RWPE2 (cell line): ENCODE measurements at regions not wholly inside any gene's neighbourhood (a gene's known extent, or its start where the extent isn't known, plus 50 kb on each side); places are given as distances from the start of the nearest gene placed in this dataset.

Experiments used
- ATAC-seq: fragments of 200-7000 bp; cut with Tn5 transposase; 3 replicates; pipeline ENCODE4 v1.9.1; 2021; ENCODE audit warnings: low read depth
- DNase-seq: peaks from one replicate; pipeline ENCODE4 v3.0.0-alpha.2; 2020; ENCODE audit warnings: low spot score
- H3K27ac ChIP-seq: fragments of 450-650 bp; 2 replicates; pipeline ENCODE4 v1.5.1; 2017; ENCODE audit warnings: mild to moderate bottlenecking; ENCODE audit not compliant: poor library complexity, severe bottlenecking
- H3K27me3 ChIP-seq: fragments of 250-450 bp; sonication (Bioruptor Pico); 2 replicates; pipeline ENCODE4 v1.5.1; 2021; ENCODE audit warnings: mild to moderate bottlenecking, moderate library complexity; ENCODE audit not compliant: insufficient read depth, poor library complexity, severe bottlenecking
- H3K36me3 ChIP-seq: fragments of 250-450 bp; sonication (Bioruptor Pico); 2 replicates; pipeline ENCODE4 v1.5.1; 2020; ENCODE audit warnings: low read depth, mild to moderate bottlenecking, moderate library complexity
- H3K4me1 ChIP-seq: fragments of 250-450 bp; sonication (Bioruptor Pico); 2 replicates; pipeline ENCODE4 v1.5.1; 2021; ENCODE audit warnings: mild to moderate bottlenecking, moderate library complexity; ENCODE audit not compliant: insufficient read depth, poor library complexity, severe bottlenecking
- H3K4me3 ChIP-seq: fragments of 250-450 bp; sonication (Bioruptor Pico); 2 replicates; pipeline ENCODE4 v1.5.1; 2021; ENCODE audit warnings: mild to moderate bottlenecking, moderate library complexity; ENCODE audit not compliant: severe bottlenecking
- H3K9me3 ChIP-seq: fragments of 250-450 bp; sonication (Bioruptor Pico); 2 replicates; pipeline ENCODE4 v1.5.1; 2021; ENCODE audit warnings: mild to moderate bottlenecking, moderate library complexity; ENCODE audit not compliant: severe bottlenecking
- CTCF ChIP-seq: fragments of 450-650 bp; IDR thresholded peaks from one replicate; pipeline ENCODE4 v1.5.1; 2017; ENCODE audit warnings: mild to moderate bottlenecking, moderate library complexity; ENCODE audit not compliant: poor library complexity, severe bottlenecking

- no peak overlapping the region for H3K4me3 ChIP-seq
- peaks cover 3% of the 10 kb centered on the region for H3K27me3 ChIP-seq
- ATAC-seq (no peak), DNase-seq (no peak)
- no peaks in the 10 kb centered on the region for H3K36me3 ChIP-seq
- no peaks in the 10 kb centered on the region for H3K9me3 ChIP-seq
- H3K4me1 ChIP-seq, result no peaks in the 10 kb centered on the region
- no peak for TF ChIP-seq CTCF
- H3K27ac ChIP-seq, result no peak overlapping the region
Measured at GRCh38 chr2:33958591-33958990, 359.5 kb upstream of the FAM98A start.

GRCh38 chr2:33949371-33949770 lies 350.3 kb upstream of the FAM98A start:
- no peak for TF ChIP-seq CTCF
- no peak overlapping the region for H3K4me3 ChIP-seq
- DNase-seq, result no peak
- no peak for ATAC-seq
- H3K27me3 ChIP-seq, result no peaks in the 10 kb centered on the region
- no peaks in the 10 kb centered on the region for H3K36me3 ChIP-seq
- no peaks in the 10 kb centered on the region for H3K4me1 ChIP-seq
- H3K27ac ChIP-seq, result no peak overlapping the region
- H3K9me3 ChIP-seq, result no peaks in the 10 kb centered on the region

- TF ChIP-seq CTCF, result no peak
- H3K27ac ChIP-seq, result no peak overlapping the region
- no peaks in the 10 kb centered on the region for H3K27me3 ChIP-seq
- no peaks in the 10 kb centered on the region for H3K9me3 ChIP-seq
- H3K4me1 ChIP-seq, result no peaks in the 10 kb centered on the region
- DNase-seq (no peak), ATAC-seq (no peak)
- H3K36me3 ChIP-seq, result no peaks in the 10 kb centered on the region
- no peak overlapping the region for H3K4me3 ChIP-seq
Measured at GRCh38 chr2:33946193-33946592, 347.1 kb upstream of the FAM98A start.

- H3K4me1 ChIP-seq, result no peaks in the 10 kb centered on the region
- H3K36me3 ChIP-seq, result no peaks in the 10 kb centered on the region
- ATAC-seq (no peak), DNase-seq (no peak)
- no peaks in the 10 kb centered on the region for H3K9me3 ChIP-seq
- H3K4me3 ChIP-seq, result no peak overlapping the region
- H3K27me3 ChIP-seq, result no peaks in the 10 kb centered on the region
- no peak overlapping the region for H3K27ac ChIP-seq
- TF ChIP-seq CTCF, result no peak
Measured at GRCh38 chr2:33933203-33933602, 334.1 kb upstream of the FAM98A start.

- ATAC-seq, result no peak
Measured at GRCh38 chr2:33931164-33931563, 332.1 kb upstream of the FAM98A start.

More at GRCh38 chr2:33931164-33931563, 332.1 kb upstream of the FAM98A start:
- DNase-seq, result no peak
- no peak overlapping the region for H3K4me3 ChIP-seq
- TF ChIP-seq CTCF, result no peak
- H3K27ac ChIP-seq, result no peak overlapping the region
- no peaks in the 10 kb centered on the region for H3K9me3 ChIP-seq
- no peaks in the 10 kb centered on the region for H3K36me3 ChIP-seq
- H3K27me3 ChIP-seq, result no peaks in the 10 kb centered on the region
- H3K4me1 ChIP-seq, result no peaks in the 10 kb centered on the region
